ENCODE measurements at regions not wholly inside any gene's neighbourhood (a gene's known extent, or its start where the extent isn't known, plus 50 kb on each side); places are given as distances from the start of the nearest gene placed in this dataset.
"Not testable (repeated sequence)": the region's sequence is repeated elsewhere in the genome, so short reads cannot be mapped to it uniquely, and the experiment has no call there.

- H3K27me3 ChIP-seq (ENCODE audit: control insufficient read depth in 1 of 2, insufficient read depth in 2 of 2, low read length in 2 of 2), result no peaks in the 10 kb centered on the region
- H3K79me2 ChIP-seq (ENCODE audit: insufficient read depth, low read length), result no peaks in the 10 kb centered on the region
- H3K27ac ChIP-seq (ENCODE audit: extremely low read length, insufficient read depth, low read length), result no peak overlapping the region
- H3K9ac ChIP-seq (ENCODE audit: insufficient read depth, low read depth, low read length), result no peak overlapping the region
- no peak for TF ChIP-seq ISL2 (CRISPR knock-in tag; IDR thresholded peaks at IDR 0.05)
- no peak for TF ChIP-seq ZBTB46 (CRISPR knock-in tag; IDR thresholded peaks at IDR 0.05; ENCODE audit: borderline replicate concordance)
- H4K20me1 ChIP-seq (ENCODE audit: insufficient read depth, low read length), result no peaks in the 10 kb centered on the region
- H3K4me1 ChIP-seq (ENCODE audit: insufficient read depth, low read length), result no peaks in the 10 kb centered on the region
- BruUV-seq (replicated peaks), result no TSS peak
- intact Hi-C loops (cut with micrococcal nuclease; ENCODE audit: unreplicated experiment), result no loop called here
- H3K36me3 ChIP-seq (replicated peaks in 1 of 2; ENCODE audit: control insufficient read depth in 1 of 2, insufficient read depth in 2 of 2, low read length in 2 of 2), result no peaks in the 10 kb centered on the region
- no peak overlapping the region for H2AFZ ChIP-seq (ENCODE audit: low read length)
- ATAC-seq, result no peak
- H3K4me3 ChIP-seq (replicated peaks in 1 of 3; ENCODE audit: insufficient read depth in 1 of 3, low read depth in 2 of 3, low read length in 3 of 3), result no peak overlapping the region
- H3K9me3 ChIP-seq (ENCODE audit: low read length), result no peaks in the 10 kb centered on the region
- in situ Hi-C loops (cut with HindIII; ENCODE audit: extremely low pct_ligation_motif_present, low pct_unique_long_range_greater_than_20kb), result no loop called here
- FAIRE-seq, result no peak
- ChIA-PET POLR2A (no interaction called here), CTCF (ENCODE audit: low intra/inter-chr PET ratio, low total read pairs) (no interaction called here)
- DNase-seq (ENCODE audit: low spot score), result no peak
- no peak overlapping the region for H3K4me2 ChIP-seq (ENCODE audit: low read depth, low read length)
- WGBS (ENCODE audit: low lambda C conversion rate), result 26% methylated on average over 4 of the region's 5 CpGs
Observed at GRCh38 chr6:84588697-84589080, 175.7 kb downstream of the TBX18 start.

GRCh38 chr6:84587994-84588696, 176.3 kb downstream of the TBX18 start:
- ATAC-seq, result not testable (repeated sequence)

GRCh38 chr6:84587202-84587940, 177.0 kb downstream of the TBX18 start:
- in situ Hi-C loops (cut with HindIII; ENCODE audit: extremely low pct_ligation_motif_present, low pct_unique_long_range_greater_than_20kb); H3K27ac ChIP-seq (ENCODE audit: extremely low read length, insufficient read depth, low read length); H3K4me2 ChIP-seq (ENCODE audit: low read depth, low read length); H3K36me3 ChIP-seq (replicated peaks in 1 of 2; ENCODE audit: control insufficient read depth in 1 of 2, insufficient read depth in 2 of 2, low read length in 2 of 2); H3K79me2 ChIP-seq (ENCODE audit: insufficient read depth, low read length); DNase-seq (ENCODE audit: low spot score); H2AFZ ChIP-seq (ENCODE audit: low read length); CTCF ChIA-PET (ENCODE audit: low intra/inter-chr PET ratio, low total read pairs); H3K27me3 ChIP-seq (ENCODE audit: control insufficient read depth in 1 of 2, insufficient read depth in 2 of 2, low read length in 2 of 2); H3K4me3 ChIP-seq (replicated peaks in 1 of 3; ENCODE audit: insufficient read depth in 1 of 3, low read depth in 2 of 3, low read length in 3 of 3); H3K4me1 ChIP-seq (ENCODE audit: insufficient read depth, low read length); BruUV-seq (replicated peaks); H3K9ac ChIP-seq (ENCODE audit: insufficient read depth, low read depth, low read length); H4K20me1 ChIP-seq (ENCODE audit: insufficient read depth, low read length); POLR2A ChIA-PET; FAIRE-seq; ATAC-seq; intact Hi-C loops (cut with micrococcal nuclease; ENCODE audit: unreplicated experiment); H3K9me3 ChIP-seq (ENCODE audit: low read length): not testable (repeated sequence)
- 20% methylated on average over 2 of the region's 28 CpGs for WGBS (ENCODE audit: low lambda C conversion rate)

More at GRCh38 chr6:84587994-84588696, 176.3 kb downstream of the TBX18 start:
- H3K9me3 ChIP-seq (ENCODE audit: low read length); H3K4me2 ChIP-seq (ENCODE audit: low read depth, low read length); FAIRE-seq; H2AFZ ChIP-seq (ENCODE audit: low read length); H3K4me1 ChIP-seq (ENCODE audit: insufficient read depth, low read length); H3K9ac ChIP-seq (ENCODE audit: insufficient read depth, low read depth, low read length); intact Hi-C loops (cut with micrococcal nuclease; ENCODE audit: unreplicated experiment); DNase-seq (ENCODE audit: low spot score); in situ Hi-C loops (cut with HindIII; ENCODE audit: extremely low pct_ligation_motif_present, low pct_unique_long_range_greater_than_20kb); BruUV-seq (replicated peaks); H3K36me3 ChIP-seq (replicated peaks in 1 of 2; ENCODE audit: control insufficient read depth in 1 of 2, insufficient read depth in 2 of 2, low read length in 2 of 2); CTCF ChIA-PET (ENCODE audit: low intra/inter-chr PET ratio, low total read pairs); POLR2A ChIA-PET; H4K20me1 ChIP-seq (ENCODE audit: insufficient read depth, low read length); H3K4me3 ChIP-seq (replicated peaks in 1 of 3; ENCODE audit: insufficient read depth in 1 of 3, low read depth in 2 of 3, low read length in 3 of 3); H3K27ac ChIP-seq (ENCODE audit: extremely low read length, insufficient read depth, low read length); H3K27me3 ChIP-seq (ENCODE audit: control insufficient read depth in 1 of 2, insufficient read depth in 2 of 2, low read length in 2 of 2); H3K79me2 ChIP-seq (ENCODE audit: insufficient read depth, low read length): not testable (repeated sequence)
- WGBS (ENCODE audit: low lambda C conversion rate), result 56% methylated on average over 19 of the region's 21 CpGs
